OCI-LY7 (cell line): ENCODE measurements at regions not wholly inside any gene's neighbourhood (a gene's known extent, or its start where the extent isn't known, plus 50 kb on each side); places are given as distances from the start of the nearest gene placed in this dataset.

Experiments
- EZH2phosphoT487 ChIP-seq: fragments of 200-600 bp; sonication (generic); IDR thresholded peaks from 2 replicates; pipeline ENCODE4 v1.6.1; 2018; ENCODE audit warnings: low read depth, borderline replicate concordance, mild to moderate bottlenecking, mixed run types, antibody characterized with exemption, low read length, moderate library complexity, mixed read lengths
- TF ChIP-seq, protein P1 (sequence below): fragments of 200-600 bp; sonication (generic); conservative IDR thresholded peaks from 2 replicates; pipeline ENCODE4 v1.5.1; 2014; ENCODE audit warnings: mild to moderate bottlenecking, antibody characterized with exemption, low read length, moderate library complexity, mixed read lengths

DNA sequence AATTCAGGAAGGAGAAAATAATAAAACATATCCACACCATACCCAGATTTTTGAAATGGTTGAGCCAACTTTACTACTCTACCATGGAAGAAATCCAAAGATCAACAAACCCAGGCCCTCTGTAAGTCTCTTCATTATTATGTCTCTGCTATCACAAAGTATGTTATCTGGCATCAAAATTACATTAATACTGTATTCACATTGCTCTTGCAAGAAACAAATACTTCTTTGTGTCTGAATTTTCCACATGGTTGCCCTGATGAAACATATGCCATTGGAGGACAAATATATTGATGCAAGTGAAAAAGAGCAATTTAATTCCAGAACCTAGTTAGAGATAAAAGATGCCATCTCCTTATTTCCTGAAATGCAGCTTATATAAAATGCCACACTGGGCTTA lies 204.0 kb downstream of the FZD1 start:
- TF ChIP-seq, protein P1, sequence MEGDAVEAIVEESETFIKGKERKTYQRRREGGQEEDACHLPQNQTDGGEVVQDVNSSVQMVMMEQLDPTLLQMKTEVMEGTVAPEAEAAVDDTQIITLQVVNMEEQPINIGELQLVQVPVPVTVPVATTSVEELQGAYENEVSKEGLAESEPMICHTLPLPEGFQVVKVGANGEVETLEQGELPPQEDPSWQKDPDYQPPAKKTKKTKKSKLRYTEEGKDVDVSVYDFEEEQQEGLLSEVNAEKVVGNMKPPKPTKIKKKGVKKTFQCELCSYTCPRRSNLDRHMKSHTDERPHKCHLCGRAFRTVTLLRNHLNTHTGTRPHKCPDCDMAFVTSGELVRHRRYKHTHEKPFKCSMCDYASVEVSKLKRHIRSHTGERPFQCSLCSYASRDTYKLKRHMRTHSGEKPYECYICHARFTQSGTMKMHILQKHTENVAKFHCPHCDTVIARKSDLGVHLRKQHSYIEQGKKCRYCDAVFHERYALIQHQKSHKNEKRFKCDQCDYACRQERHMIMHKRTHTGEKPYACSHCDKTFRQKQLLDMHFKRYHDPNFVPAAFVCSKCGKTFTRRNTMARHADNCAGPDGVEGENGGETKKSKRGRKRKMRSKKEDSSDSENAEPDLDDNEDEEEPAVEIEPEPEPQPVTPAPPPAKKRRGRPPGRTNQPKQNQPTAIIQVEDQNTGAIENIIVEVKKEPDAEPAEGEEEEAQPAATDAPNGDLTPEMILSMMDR: no peak
- TF ChIP-seq EZH2phosphoT487: no peak
